ENCODE measurements at regions not wholly inside any gene's neighbourhood (a gene's known extent, or its start where the extent isn't known, plus 50 kb on each side); places are given as distances from the start of the nearest gene placed in this dataset.
A peak's percentile ranks its signal among the peaks of the same experiment; 100 is the strongest.

DNA sequence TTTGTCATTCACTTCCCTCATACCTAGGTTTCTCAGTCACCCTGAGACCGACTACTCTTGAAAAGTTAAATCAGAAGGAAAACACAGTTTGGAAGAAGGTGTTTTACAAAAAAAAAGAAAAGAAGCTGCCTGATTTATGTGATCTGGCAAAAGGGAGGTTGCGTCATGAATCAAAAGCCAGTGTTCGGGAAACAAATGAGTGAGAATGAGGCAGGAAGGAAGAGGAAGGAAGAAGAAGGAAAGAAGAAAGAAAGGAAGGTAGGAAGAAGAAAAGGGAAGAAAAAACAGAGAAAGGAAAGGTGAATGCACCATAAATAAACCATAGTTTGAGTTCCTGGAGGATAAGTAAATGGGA, 314.6 kb downstream of the BLID start:
- Histone ChIP-seq H3K9me3 (peaks cover 0 to 14% (median 6%) of the 10 kb centered on the region in 11 donors), H3K4me1 (peaks cover 0 to 18% (median 0%) of the 10 kb centered on the region in 9 donors), H3K4me3 (no peak overlapping the region), H3K36me3 (no peaks in the 10 kb centered on the region), H3K27ac (peak overlapping the region in 5 of 10 donors; percentile 41 to 56 (median 51)), H3K27me3 (no peaks in the 10 kb centered on the region)
- WGBS, 2 donors: 52 to 59% methylated on average over 3 of the region's 3 CpGs
- ATAC-seq (peak in 1 of 8 donors; percentile 8), DNase-seq (no peak)
- TF ChIP-seq, protein P1, sequence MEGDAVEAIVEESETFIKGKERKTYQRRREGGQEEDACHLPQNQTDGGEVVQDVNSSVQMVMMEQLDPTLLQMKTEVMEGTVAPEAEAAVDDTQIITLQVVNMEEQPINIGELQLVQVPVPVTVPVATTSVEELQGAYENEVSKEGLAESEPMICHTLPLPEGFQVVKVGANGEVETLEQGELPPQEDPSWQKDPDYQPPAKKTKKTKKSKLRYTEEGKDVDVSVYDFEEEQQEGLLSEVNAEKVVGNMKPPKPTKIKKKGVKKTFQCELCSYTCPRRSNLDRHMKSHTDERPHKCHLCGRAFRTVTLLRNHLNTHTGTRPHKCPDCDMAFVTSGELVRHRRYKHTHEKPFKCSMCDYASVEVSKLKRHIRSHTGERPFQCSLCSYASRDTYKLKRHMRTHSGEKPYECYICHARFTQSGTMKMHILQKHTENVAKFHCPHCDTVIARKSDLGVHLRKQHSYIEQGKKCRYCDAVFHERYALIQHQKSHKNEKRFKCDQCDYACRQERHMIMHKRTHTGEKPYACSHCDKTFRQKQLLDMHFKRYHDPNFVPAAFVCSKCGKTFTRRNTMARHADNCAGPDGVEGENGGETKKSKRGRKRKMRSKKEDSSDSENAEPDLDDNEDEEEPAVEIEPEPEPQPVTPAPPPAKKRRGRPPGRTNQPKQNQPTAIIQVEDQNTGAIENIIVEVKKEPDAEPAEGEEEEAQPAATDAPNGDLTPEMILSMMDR (IDR thresholded peaks at IDR 0.05): no peak
- intact Hi-C loops (cut with DNase I): no loop called here

DNA sequence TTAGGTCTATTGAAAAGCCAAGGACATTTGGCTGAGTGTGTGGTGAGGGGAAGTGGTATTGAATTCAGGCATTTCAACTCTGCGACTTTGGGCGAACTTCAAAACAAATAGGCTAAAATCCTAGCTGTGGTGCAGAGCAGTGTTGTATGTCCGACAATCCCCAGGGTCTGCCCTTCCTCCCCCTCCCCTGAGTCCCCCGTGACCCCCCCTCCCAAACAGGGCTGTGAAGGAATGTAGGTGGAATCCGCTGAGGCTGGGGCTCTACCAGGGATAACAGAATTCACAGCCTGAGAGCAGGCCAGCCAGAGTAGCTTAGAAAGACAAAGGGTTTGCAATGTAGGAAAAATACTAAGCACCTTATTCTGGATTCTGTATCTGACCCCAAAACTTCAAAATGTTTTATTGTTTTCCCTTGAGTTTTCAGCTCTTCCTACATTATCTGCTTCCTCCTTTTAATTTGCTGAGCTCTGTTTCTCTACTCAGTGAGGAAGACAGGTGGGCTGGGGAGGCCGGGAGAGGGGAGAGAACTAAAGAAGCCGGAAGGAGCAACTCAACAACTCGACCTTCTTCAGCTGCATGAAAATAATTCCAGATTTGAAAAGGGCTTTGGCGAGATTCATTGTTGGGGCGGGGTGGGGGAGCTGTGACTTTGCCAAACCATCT, 315.2 kb downstream of the BLID start:
- peaks cover 0 to 14% (median 6%) of the 10 kb centered on the region in 11 donors for H3K9me3 ChIP-seq
- H3K36me3 ChIP-seq: no peaks in the 10 kb centered on the region
- intact Hi-C loops (cut with DNase I): no loop called here
- peaks cover 0 to 18% (median 0%) of the 10 kb centered on the region in 9 donors for H3K4me1 ChIP-seq
- ATAC-seq: peak in 6 of 8 donors; percentile 30 to 64 (median 44)
- H3K4me3 ChIP-seq: no peak overlapping the region
- no peak for DNase-seq
- TF ChIP-seq, protein P1 (IDR thresholded peaks at IDR 0.05): no peak
- H3K27me3 ChIP-seq: no peaks in the 10 kb centered on the region
- 16 to 18% methylated on average over 10 of the region's 10 CpGs for WGBS, 2 donors
- peak overlapping the region in 5 of 10 donors; percentile 41 to 56 (median 51) for H3K27ac ChIP-seq

DNA sequence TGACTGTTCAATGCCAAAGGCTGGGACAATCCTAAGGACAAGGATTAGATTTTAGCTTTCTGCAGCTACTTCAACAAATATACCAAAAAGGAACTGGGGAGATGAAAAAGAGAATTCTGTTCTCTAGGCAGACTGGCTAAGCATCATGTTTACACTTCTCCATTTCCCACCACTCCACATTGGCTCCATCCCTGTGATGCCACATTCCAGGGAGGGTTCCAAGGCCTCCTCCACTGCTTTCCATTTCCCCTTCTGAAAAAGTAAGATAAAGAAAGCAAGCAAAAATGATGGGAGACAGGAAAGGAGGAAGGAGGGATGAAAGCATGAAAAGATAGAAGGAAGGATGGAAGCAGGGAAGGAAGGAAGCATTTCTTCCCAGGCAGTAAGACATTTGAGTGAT, 315.8 kb downstream of the BLID start:
- Histone ChIP-seq H3K27ac (peak overlapping the region in 4 of 10 donors; percentile 41 to 56 (median 50)), H3K27me3 (no peaks in the 10 kb centered on the region), H3K4me3 (no peak overlapping the region), H3K36me3 (no peaks in the 10 kb centered on the region), H3K4me1 (peaks cover 0 to 18% (median 0%) of the 10 kb centered on the region in 9 donors), H3K9me3 (peaks cover 0 to 14% (median 6%) of the 10 kb centered on the region in 11 donors)
- intact Hi-C loops (cut with DNase I): no loop called here
- no peak for DNase-seq
- TF ChIP-seq, protein P1 (IDR thresholded peaks at IDR 0.05): no peak
- no peak for ATAC-seq

DNA sequence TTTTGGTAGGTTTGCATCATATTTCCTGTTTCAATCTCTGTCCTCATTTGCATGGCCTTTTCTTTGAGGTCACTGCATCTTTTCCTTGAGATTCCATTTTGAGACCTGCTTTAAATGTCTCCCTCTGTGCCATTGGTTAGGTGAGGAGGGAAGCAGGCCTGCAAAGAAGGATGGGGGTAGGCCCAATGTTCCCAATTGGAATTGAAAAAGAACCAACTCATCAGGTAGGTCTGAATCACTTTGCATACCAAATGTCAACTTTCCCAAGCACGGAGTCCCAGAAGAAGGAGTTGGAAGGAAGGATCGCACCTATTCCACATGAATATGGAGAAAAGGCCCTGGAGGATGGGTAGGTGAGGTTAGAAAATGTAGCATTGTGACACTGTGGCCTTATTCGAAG, 318.5 kb downstream of the BLID start:
- intact Hi-C loops (cut with DNase I): no loop called here
- peaks cover 0 to 14% (median 6%) of the 10 kb centered on the region in 11 donors for H3K9me3 ChIP-seq
- no peak for ATAC-seq
- H3K36me3 ChIP-seq: no peaks in the 10 kb centered on the region
- 89 to 96% methylated on average over 3 of the region's 3 CpGs for WGBS, 2 donors
- H3K27ac ChIP-seq: no peak overlapping the region
- TF ChIP-seq, protein P1 (IDR thresholded peaks at IDR 0.05): no peak
- H3K4me3 ChIP-seq: no peak overlapping the region
- no peak for DNase-seq
- H3K4me1 ChIP-seq: peaks cover 0 to 18% (median 0%) of the 10 kb centered on the region in 9 donors
- no peaks in the 10 kb centered on the region for H3K27me3 ChIP-seq

Measured in heart right ventricle (tissue), 16 donors.